GM12864 (cell line): ENCODE measurements at regions not wholly inside any gene's neighbourhood (a gene's known extent, or its start where the extent isn't known, plus 50 kb on each side); places are given as distances from the start of the nearest gene placed in this dataset.

ENCODE experiments used
- DNase-seq: peaks from one replicate; pipeline ENCODE4 v3.0.0-alpha.2; 2011; ENCODE audit warnings: low read depth
- H3K4me3 ChIP-seq: 2 replicates; pipeline ENCODE4 v1.5.1; 2011; ENCODE audit warnings: mild to moderate bottlenecking, low read depth, low read length, control low read depth
- TF ChIP-seq, protein P1 (sequence below): IDR thresholded peaks from 2 replicates; pipeline ENCODE4 v1.5.1; 2011; ENCODE audit warnings: low read depth, mild to moderate bottlenecking, moderate library complexity, low read length, control low read depth, inconsistent platforms; ENCODE audit errors: missing control alignments

DNA sequence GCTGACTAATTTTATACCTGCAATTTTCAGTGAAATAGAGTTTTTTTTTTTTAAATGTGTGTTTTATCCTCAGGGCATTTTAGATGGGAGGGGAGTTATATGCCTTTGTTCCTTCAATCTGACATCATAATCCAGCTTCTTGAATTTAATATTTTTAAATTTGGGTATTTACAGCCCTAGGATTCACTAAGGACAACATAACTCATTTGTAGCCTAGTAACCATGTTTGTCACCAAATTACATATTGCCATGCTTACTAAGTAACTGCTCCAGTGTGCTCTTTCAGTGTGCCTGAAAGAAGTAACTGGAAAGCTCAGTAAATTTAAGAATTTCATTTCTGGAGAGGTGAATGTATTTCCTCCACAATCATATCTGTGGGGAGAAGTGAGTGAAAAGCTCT is 56.8 kb upstream of the DGKB start:
- no peak overlapping the region for H3K4me3 ChIP-seq
- DNase-seq: no peak
- TF ChIP-seq, protein P1, sequence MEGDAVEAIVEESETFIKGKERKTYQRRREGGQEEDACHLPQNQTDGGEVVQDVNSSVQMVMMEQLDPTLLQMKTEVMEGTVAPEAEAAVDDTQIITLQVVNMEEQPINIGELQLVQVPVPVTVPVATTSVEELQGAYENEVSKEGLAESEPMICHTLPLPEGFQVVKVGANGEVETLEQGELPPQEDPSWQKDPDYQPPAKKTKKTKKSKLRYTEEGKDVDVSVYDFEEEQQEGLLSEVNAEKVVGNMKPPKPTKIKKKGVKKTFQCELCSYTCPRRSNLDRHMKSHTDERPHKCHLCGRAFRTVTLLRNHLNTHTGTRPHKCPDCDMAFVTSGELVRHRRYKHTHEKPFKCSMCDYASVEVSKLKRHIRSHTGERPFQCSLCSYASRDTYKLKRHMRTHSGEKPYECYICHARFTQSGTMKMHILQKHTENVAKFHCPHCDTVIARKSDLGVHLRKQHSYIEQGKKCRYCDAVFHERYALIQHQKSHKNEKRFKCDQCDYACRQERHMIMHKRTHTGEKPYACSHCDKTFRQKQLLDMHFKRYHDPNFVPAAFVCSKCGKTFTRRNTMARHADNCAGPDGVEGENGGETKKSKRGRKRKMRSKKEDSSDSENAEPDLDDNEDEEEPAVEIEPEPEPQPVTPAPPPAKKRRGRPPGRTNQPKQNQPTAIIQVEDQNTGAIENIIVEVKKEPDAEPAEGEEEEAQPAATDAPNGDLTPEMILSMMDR: no peak

DNA sequence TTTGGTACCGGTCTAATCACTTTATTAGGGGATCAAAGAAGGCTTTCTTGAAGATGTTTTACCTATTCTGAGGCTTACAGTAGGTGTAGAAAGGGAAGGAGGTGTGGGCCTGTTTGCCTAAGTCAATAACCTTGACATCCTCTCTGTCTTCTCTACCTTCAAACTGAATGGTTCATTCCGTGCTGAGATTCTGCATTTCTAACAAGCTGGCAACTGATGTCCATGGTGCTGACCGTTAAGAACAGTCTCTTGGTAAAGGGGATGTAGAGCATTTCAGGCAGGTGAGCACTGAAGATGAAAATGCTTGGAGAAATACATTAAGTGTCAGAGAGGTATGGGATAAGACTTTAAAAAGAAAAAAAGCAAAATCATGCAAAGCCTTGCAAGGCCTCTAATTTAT is 51.5 kb upstream of the DGKB start:
- TF ChIP-seq, protein P1: no peak
- H3K4me3 ChIP-seq: no peak overlapping the region
- DNase-seq: no peak
